ENCODE measurements at regions not wholly inside any gene's neighbourhood (a gene's known extent, or its start where the extent isn't known, plus 50 kb on each side); places are given as distances from the start of the nearest gene placed in this dataset.
"Not testable (repeated sequence)": the region's sequence is repeated elsewhere in the genome, so short reads cannot be mapped to it uniquely, and the experiment has no call there.

DNA sequence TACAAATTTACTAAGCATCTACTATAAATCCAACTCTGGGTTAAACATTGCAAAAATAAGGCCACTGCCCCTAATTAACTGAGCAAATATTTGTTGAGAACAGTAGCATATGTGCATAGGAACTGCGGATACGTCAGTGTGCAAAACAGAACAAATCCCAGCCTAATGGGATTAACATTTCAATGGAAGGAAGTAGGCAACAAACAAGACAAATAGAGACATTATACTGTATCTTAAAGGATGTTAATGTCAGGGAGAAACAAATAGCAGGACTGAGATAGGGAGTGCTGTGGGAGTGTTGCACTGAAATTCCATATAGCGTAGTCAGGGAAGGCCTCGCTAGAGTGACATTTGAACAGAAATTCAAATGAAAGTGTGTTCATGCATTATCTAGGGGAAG lies 89.7 kb upstream of the KCNAB1 start:
- no peaks in the 10 kb centered on the region for H3K36me3 ChIP-seq (ENCODE audit: control insufficient read depth, insufficient read depth, low read length)
- no peak for DNase-seq
- no CpG with 5 or more reads among the region's 4 CpGs for WGBS (ENCODE audit: insufficient coverage, low lambda C conversion rate)
- no peaks in the 10 kb centered on the region for H3K27me3 ChIP-seq (ENCODE audit: control insufficient read depth, insufficient read depth, low read length)
- no peak overlapping the region for H3K27ac ChIP-seq (ENCODE audit: low read length)
- H3K9me3 ChIP-seq (ENCODE audit: control insufficient read depth, low read depth, low read length), result no peaks in the 10 kb centered on the region
- H3K4me1 ChIP-seq (ENCODE audit: control insufficient read depth, insufficient read depth, low read length), result no peaks in the 10 kb centered on the region
- H3K4me3 ChIP-seq (ENCODE audit: low read length), result no peak overlapping the region

DNA sequence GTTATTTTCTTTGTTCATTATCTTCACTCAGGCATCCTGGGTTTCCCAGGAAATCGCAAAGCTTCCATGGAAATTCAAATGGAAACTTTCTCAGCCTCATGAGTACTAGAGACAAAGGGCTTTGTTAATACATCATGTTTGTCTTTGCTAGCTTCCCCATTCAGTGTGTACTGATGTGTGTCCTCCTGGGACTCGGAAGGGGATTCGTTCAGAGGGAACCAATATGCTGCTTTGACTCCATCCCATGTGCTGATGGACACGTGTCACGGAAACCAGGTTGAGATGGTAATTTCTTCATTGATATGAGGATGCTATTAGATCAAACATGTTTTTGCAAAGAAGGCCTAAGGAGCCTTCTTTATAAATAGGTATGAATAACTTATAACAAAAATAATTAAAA lies 87.0 kb upstream of the KCNAB1 start:
- no peak overlapping the region for H3K4me3 ChIP-seq (ENCODE audit: low read length)
- 67% methylated on average over 1 of the region's 5 CpGs for WGBS (ENCODE audit: insufficient coverage, low lambda C conversion rate)

DNA sequence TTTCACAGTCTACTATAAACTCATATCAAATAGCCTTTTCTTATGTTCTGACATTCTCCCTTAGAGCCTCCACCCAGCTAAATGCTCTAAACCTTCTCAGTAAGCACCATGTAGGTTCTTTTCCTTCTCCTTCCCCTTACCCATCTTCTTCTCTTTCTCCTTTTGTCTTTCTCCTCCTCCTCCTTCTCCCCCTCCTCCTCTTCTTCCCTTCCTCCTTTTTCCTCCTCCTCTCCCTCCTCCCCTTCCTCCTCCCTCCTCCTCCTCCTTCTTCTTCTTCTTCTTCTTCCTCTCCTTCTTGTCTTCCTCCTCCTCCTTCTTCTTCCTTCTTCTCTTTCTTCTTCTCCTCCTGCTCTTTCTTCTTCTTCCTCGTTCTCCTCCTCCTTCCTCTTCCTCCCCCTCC lies 85.2 kb upstream of the KCNAB1 start:
- Histone ChIP-seq H3K27me3 (ENCODE audit: control insufficient read depth, insufficient read depth, low read length) (no peaks in the 10 kb centered on the region), H3K4me1 (ENCODE audit: control insufficient read depth, insufficient read depth, low read length) (no peaks in the 10 kb centered on the region), H3K27ac (ENCODE audit: low read length) (no peak overlapping the region), H3K4me3 (ENCODE audit: low read length) (no peak overlapping the region), H3K9me3 (ENCODE audit: control insufficient read depth, low read depth, low read length) (no peaks in the 10 kb centered on the region), H3K36me3 (ENCODE audit: control insufficient read depth, insufficient read depth, low read length) (no peaks in the 10 kb centered on the region)
- DNase-seq, result no peak
- WGBS (ENCODE audit: insufficient coverage, low lambda C conversion rate), result 91% methylated on average over 1 of the region's 1 CpG

More for the DNA sequence above, 87.0 kb upstream of the KCNAB1 start:
- no peaks in the 10 kb centered on the region for H3K9me3 ChIP-seq (ENCODE audit: control insufficient read depth, low read depth, low read length)
- no peaks in the 10 kb centered on the region for H3K36me3 ChIP-seq (ENCODE audit: control insufficient read depth, insufficient read depth, low read length)
- no peak overlapping the region for H3K27ac ChIP-seq (ENCODE audit: low read length)
- H3K4me1 ChIP-seq (ENCODE audit: control insufficient read depth, insufficient read depth, low read length), result no peaks in the 10 kb centered on the region
- H3K27me3 ChIP-seq (ENCODE audit: control insufficient read depth, insufficient read depth, low read length), result no peaks in the 10 kb centered on the region
- no peak for DNase-seq

DNA sequence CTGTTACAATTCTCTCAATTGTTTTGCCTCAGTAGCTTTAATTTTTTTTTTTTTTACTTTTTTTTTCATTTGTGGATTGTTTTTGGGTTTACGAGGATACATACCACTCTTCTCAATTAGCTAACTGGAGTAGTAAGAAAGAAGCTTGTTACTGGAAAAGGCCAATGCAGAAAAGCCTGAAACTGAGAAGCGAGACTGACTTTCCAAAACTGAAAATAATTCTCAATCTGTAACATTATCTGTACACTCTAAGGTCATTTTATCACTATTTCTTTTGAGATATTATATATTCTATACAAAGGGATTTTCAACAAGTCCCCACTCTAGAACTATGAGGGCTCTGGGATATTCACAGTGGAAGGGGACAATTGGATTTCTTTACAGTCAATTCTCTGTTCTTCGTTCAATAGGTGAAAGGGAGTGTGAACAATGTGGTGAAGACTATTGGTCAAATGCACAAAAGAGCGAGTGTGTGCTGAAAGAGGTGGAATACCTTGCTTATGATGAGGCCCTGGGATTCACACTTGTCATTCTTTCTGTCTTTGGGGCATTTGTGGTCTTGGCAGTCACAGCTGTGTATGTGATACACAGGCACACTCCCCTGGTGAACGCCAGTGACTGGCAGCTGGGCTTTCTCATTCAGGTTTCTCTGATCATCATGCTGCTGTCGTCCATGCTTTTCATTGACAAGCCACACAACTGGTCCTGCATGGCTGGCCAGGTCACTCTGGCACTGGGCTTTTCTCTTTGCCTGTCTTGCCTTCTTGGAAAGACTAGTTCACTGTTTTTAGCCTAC lies 83.9 kb upstream of the KCNAB1 start:
- 67% methylated on average over 2 of the region's 6 CpGs for WGBS (ENCODE audit: insufficient coverage, low lambda C conversion rate)
- DNase-seq, result no peak
- Histone ChIP-seq H3K4me1 (ENCODE audit: control insufficient read depth, insufficient read depth, low read length) (no peaks in the 10 kb centered on the region), H3K27ac (ENCODE audit: low read length) (no peak overlapping the region), H3K9me3 (ENCODE audit: control insufficient read depth, low read depth, low read length) (no peaks in the 10 kb centered on the region), H3K36me3 (ENCODE audit: control insufficient read depth, insufficient read depth, low read length) (no peaks in the 10 kb centered on the region), H3K27me3 (ENCODE audit: control insufficient read depth, insufficient read depth, low read length) (no peaks in the 10 kb centered on the region), H3K4me3 (ENCODE audit: low read length) (no peak overlapping the region)

DNA sequence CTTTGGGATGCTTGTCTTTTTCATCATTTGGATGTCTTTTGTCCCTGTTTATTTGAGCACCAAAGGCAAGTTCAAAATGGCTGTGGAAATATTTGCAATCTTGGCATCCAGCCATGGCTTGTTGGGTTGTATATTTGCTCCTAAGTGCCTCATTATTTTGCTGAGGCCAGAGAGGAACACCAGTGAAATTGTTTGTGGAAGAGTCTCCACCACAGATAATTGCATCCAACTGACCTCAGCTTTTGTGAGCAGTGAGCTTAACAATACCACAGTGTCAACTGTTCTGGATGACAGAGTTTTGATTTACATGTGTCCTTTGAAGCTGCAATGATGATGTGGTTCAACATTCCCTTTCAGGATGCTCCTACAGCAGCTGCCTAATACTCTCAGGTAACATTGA lies 83.0 kb upstream of the KCNAB1 start:
- no peak overlapping the region for H3K4me3 ChIP-seq (ENCODE audit: low read length)
- no peak for DNase-seq
- H3K36me3 ChIP-seq (ENCODE audit: control insufficient read depth, insufficient read depth, low read length), result no peaks in the 10 kb centered on the region
- no peak overlapping the region for H3K27ac ChIP-seq (ENCODE audit: low read length)
- H3K27me3 ChIP-seq (ENCODE audit: control insufficient read depth, insufficient read depth, low read length), result no peaks in the 10 kb centered on the region
- H3K9me3 ChIP-seq (ENCODE audit: control insufficient read depth, low read depth, low read length), result no peaks in the 10 kb centered on the region
- H3K4me1 ChIP-seq (ENCODE audit: control insufficient read depth, insufficient read depth, low read length), result no peaks in the 10 kb centered on the region

DNA sequence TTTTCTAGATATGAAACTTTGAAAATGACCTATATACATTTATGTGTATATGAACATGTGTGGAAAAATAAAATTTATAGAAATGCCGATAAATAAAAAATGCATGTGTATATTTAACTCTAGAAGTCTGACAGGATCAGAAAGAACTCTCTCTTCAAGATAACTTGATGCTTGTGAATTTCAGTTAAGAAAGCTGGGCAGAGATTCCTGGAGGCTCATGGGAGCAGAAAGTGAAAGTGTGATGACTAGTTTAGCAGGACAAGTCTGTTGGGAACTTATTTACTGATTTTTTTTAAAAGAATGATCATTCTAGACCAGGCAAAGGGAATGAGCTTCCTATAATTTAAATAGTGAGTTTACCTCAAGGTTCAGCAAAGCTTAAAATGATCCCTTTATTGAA lies 81.5 kb upstream of the KCNAB1 start:
- no peak overlapping the region for H3K27ac ChIP-seq (ENCODE audit: low read length)
- no CpG with 5 or more reads among the region's 1 CpG for whole genome bisulfite sequencing (ENCODE audit: insufficient coverage, low lambda C conversion rate)
- no peaks in the 10 kb centered on the region for H3K36me3 ChIP-seq (ENCODE audit: control insufficient read depth, insufficient read depth, low read length)
- H3K4me3 ChIP-seq (ENCODE audit: low read length), result no peak overlapping the region
- H3K4me1 ChIP-seq (ENCODE audit: control insufficient read depth, insufficient read depth, low read length), result no peaks in the 10 kb centered on the region
- no peaks in the 10 kb centered on the region for H3K9me3 ChIP-seq (ENCODE audit: control insufficient read depth, low read depth, low read length)
- no peaks in the 10 kb centered on the region for H3K27me3 ChIP-seq (ENCODE audit: control insufficient read depth, insufficient read depth, low read length)
- DNase-seq, result no peak

DNA sequence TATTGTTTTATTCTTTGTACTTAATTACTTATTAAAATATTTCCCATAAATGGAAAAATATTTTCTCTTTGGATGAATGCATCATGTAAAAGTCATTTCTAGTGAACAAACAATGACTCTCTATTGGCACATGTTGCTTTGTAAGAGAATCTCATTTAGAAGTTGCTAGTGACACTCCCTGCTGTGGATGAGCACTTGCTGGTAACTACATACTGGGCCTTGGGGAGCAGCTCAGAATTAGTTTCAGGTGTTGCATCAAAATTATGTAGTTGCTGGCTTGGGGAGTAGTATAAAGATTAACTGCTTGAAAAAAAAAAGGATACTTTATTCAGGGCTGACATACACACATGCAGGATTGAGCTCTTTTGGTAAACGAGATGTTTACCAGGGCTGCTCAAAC lies 80.3 kb upstream of the KCNAB1 start:
- no peaks in the 10 kb centered on the region for H3K27me3 ChIP-seq (ENCODE audit: control insufficient read depth, insufficient read depth, low read length)
- no peaks in the 10 kb centered on the region for H3K36me3 ChIP-seq (ENCODE audit: control insufficient read depth, insufficient read depth, low read length)
- WGBS (ENCODE audit: insufficient coverage, low lambda C conversion rate), result no CpG with 5 or more reads among the region's 1 CpG
- H3K9me3 ChIP-seq (ENCODE audit: control insufficient read depth, low read depth, low read length), result no peaks in the 10 kb centered on the region
- H3K27ac ChIP-seq (ENCODE audit: low read length), result no peak overlapping the region
- no peaks in the 10 kb centered on the region for H3K4me1 ChIP-seq (ENCODE audit: control insufficient read depth, insufficient read depth, low read length)
- H3K4me3 ChIP-seq (ENCODE audit: low read length), result no peak overlapping the region
- no peak for DNase-seq

DNA sequence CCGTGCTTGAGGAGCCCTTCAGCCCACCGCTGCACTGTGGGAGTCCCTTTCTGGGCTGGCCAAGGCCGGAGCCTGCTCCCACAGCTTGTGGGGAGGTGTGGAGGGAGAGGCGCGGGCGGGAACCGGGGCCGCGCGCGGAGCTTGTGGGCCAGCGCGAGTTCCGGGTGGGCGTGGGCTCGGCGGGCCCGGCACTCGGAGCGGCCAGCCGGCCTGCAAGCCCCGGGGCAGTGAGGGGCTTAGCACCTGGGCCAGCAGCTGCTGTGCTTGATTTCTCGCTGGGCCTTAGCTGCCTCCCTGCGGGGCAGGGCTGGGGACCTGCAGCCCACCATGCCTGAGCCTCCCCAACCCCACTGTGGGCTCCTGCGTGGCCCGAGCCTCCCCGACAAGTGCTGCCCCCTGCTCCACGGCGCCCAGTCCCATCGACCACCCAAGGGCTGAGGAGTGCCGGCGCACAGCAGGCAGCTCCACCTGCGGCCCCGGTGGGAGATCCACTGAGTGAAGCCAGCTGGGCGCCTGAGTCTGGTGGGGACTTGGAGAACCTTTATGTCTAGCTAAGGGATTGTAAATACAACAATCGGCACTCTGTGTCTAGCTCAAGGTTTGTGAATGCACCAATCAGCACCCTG lies 79.0 kb upstream of the KCNAB1 start:
- not testable (repeated sequence) for H3K36me3 ChIP-seq (ENCODE audit: control insufficient read depth, insufficient read depth, low read length); H3K27ac ChIP-seq (ENCODE audit: low read length); H3K4me1 ChIP-seq (ENCODE audit: control insufficient read depth, insufficient read depth, low read length); DNase-seq; H3K9me3 ChIP-seq (ENCODE audit: control insufficient read depth, low read depth, low read length); H3K27me3 ChIP-seq (ENCODE audit: control insufficient read depth, insufficient read depth, low read length); H3K4me3 ChIP-seq (ENCODE audit: low read length)
- no CpG with 5 or more reads among the region's 36 CpGs for WGBS (ENCODE audit: insufficient coverage, low lambda C conversion rate)

DNA sequence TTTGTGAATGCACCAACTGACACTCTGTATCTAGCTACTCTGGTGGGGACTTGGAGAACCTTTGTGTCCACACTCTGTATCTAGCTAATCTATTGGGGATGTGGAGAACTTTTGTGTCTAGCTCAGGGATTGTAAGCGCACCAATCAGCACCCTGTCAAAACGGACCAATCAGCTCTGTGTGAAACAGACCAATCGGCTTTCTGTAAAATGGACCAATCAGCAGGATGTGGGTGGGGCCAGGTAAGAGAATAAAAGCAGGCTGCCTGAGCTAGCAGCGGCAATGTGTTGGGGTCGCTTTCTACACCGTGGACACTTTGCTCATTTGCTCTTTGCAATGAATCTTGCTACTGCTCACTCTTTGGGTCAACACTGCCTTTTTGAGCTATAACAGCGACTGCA lies 78.5 kb upstream of the KCNAB1 start:
- not testable (repeated sequence) for DNase-seq; H3K4me3 ChIP-seq (ENCODE audit: low read length); H3K27ac ChIP-seq (ENCODE audit: low read length); H3K4me1 ChIP-seq (ENCODE audit: control insufficient read depth, insufficient read depth, low read length); H3K27me3 ChIP-seq (ENCODE audit: control insufficient read depth, insufficient read depth, low read length); H3K9me3 ChIP-seq (ENCODE audit: control insufficient read depth, low read depth, low read length); H3K36me3 ChIP-seq (ENCODE audit: control insufficient read depth, insufficient read depth, low read length)
- no CpG with 5 or more reads among the region's 7 CpGs for WGBS (ENCODE audit: insufficient coverage, low lambda C conversion rate)

DNA sequence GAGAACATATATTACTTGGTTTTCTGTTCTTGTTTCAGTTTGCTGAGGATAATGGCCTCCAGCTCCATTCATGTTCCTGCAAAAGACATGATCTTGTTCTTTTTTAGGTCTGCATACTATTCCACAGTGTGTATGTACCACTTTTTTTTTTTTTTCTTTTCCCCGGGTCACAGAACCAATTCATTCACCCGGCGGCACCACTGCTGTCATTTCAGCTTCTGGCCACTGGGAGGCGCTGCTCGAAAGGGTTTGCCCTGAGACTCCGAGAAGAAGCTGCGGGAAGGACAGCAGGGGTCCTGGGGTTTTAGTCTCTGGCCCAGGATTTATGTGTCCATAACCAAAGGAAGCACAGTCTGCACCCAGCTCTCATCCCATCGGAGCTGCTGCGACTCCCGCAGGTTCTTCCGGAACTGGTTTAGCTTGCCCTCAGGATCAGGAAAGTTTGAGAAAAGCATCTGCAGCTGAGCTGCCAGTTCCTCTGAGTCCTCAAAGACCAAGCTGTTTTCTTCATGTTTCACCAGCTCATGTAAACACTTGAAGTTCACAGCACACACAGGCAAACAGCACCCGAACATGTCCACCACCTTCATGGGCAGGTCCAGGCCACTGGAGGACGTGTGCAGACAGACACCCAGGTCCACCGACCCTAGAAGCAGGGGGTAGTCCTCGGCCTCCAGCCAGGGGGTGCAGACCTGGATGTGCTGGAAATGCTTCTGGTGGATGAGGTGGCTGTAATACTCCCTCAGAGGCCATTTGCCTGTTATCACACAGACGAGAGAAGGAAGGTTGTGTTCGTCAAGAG lies 76.3 kb upstream of the KCNAB1 start:
- H3K4me3 ChIP-seq (ENCODE audit: low read length); H3K27me3 ChIP-seq (ENCODE audit: control insufficient read depth, insufficient read depth, low read length); DNase-seq; H3K9me3 ChIP-seq (ENCODE audit: control insufficient read depth, low read depth, low read length); H3K27ac ChIP-seq (ENCODE audit: low read length); H3K36me3 ChIP-seq (ENCODE audit: control insufficient read depth, insufficient read depth, low read length); H3K4me1 ChIP-seq (ENCODE audit: control insufficient read depth, insufficient read depth, low read length): not testable (repeated sequence)
- WGBS (ENCODE audit: insufficient coverage, low lambda C conversion rate), result no CpG with 5 or more reads among the region's 17 CpGs

All from large intestine (tissue), 3 donors.